Activated CD8-positive, alpha-beta memory T cell treated with anti-CD3 and anti-CD28 coated beads for 48 hours (primary cell): ENCODE measurements at regions not wholly inside any gene's neighbourhood (a gene's known extent, or its start where the extent isn't known, plus 50 kb on each side); places are given as distances from the start of the nearest gene placed in this dataset.
"Not testable (repeated sequence)": the region's sequence is repeated elsewhere in the genome, so short reads cannot be mapped to it uniquely, and the experiment has no call there.

Experiments used
- DNase-seq, 3 experiments: peaks; one replicate each; pipeline ENCODE4 v3.0.0-alpha.2; 2020; ENCODE audit warnings: low read depth in 2 of 3, low spot score in 2 of 3

GRCh38 chr17:77837072-77837471 is 121.4 kb upstream of the TNRC6C start:
- DNase-seq, result not testable (repeated sequence)

GRCh38 chr17:77837917-77838316 is 120.6 kb upstream of the TNRC6C start:
- no peak for DNase-seq

GRCh38 chr17:77838748-77839697 is 119.5 kb upstream of the TNRC6C start:
- DNase-seq, result no peak

- no peak for DNase-seq
Observed at GRCh38 chr17:77839698-77840512, 118.6 kb upstream of the TNRC6C start.

GRCh38 chr17:77840513-77841165 is 117.9 kb upstream of the TNRC6C start:
- no peak for DNase-seq

- DNase-seq, result no peak
Observed at GRCh38 chr17:77841742-77842527, 116.6 kb upstream of the TNRC6C start.

GRCh38 chr17:77842528-77843147 is 115.9 kb upstream of the TNRC6C start:
- no peak for DNase-seq

GRCh38 chr17:77843255-77843895 is 115.1 kb upstream of the TNRC6C start:
- peak in 2 of 3 experiments; percentile 36 to 47 for DNase-seq

- DNase-seq, result no peak
Observed at GRCh38 chr17:77843896-77844295, 114.6 kb upstream of the TNRC6C start.

GRCh38 chr17:77844681-77845080 is 113.8 kb upstream of the TNRC6C start:
- no peak for DNase-seq

GRCh38 chr17:77845541-77846225 is 112.8 kb upstream of the TNRC6C start:
- DNase-seq, result no peak

- DNase-seq, result no peak
Observed at GRCh38 chr17:77846531-77847085, 111.9 kb upstream of the TNRC6C start.

- DNase-seq, result no peak
Observed at GRCh38 chr17:77847221-77848085, 111.0 kb upstream of the TNRC6C start.

- no peak for DNase-seq
Observed at GRCh38 chr17:77848257-77848656, 110.2 kb upstream of the TNRC6C start.

GRCh38 chr17:77849239-77849638 is 109.3 kb upstream of the TNRC6C start:
- no peak for DNase-seq

- no peak for DNase-seq
Observed at GRCh38 chr17:77851921-77852320, 106.6 kb upstream of the TNRC6C start.

- DNase-seq, result no peak
Observed at GRCh38 chr17:77852731-77853130, 105.8 kb upstream of the TNRC6C start.
